GM12873 (cell line): ENCODE measurements at regions not wholly inside any gene's neighbourhood (a gene's known extent, or its start where the extent isn't known, plus 50 kb on each side); places are given as distances from the start of the nearest gene placed in this dataset.

ENCODE experiments used
- CTCF ChIP-seq: IDR thresholded peaks from 2 replicates; pipeline ENCODE4 v1.5.1; 2012; ENCODE audit warnings: low read depth, mild to moderate bottlenecking, moderate library complexity, low read length, control low read depth; ENCODE audit not compliant: insufficient read depth; ENCODE audit errors: missing control alignments

GRCh38 chr2:18792226-18792629, 202.9 kb upstream of the NT5C1B start:
- no peak for TF ChIP-seq CTCF

- no peak for TF ChIP-seq CTCF
These were observed 201.9 kb upstream of the NT5C1B start for GRCh38 chr2:18791172-18791797.

GRCh38 chr2:18790509-18791171, 201.3 kb upstream of the NT5C1B start:
- no peak for TF ChIP-seq CTCF

GRCh38 chr2:18788592-18788991, 199.2 kb upstream of the NT5C1B start:
- TF ChIP-seq CTCF = no peak

GRCh38 chr2:18787726-18788125, 198.4 kb upstream of the NT5C1B start:
- TF ChIP-seq CTCF = no peak

GRCh38 chr2:18784245-18784644, 194.9 kb upstream of the NT5C1B start:
- no peak for TF ChIP-seq CTCF

- TF ChIP-seq CTCF = no peak
These were observed 192.3 kb upstream of the NT5C1B start for GRCh38 chr2:18781541-18782280.
